Karpas-422 (cell line): ENCODE measurements at regions not wholly inside any gene's neighbourhood (a gene's known extent, or its start where the extent isn't known, plus 50 kb on each side); places are given as distances from the start of the nearest gene placed in this dataset.
A peak's percentile ranks its signal among the peaks of the same experiment; 100 is the strongest.
"Not testable (repeated sequence)": the region's sequence is repeated elsewhere in the genome, so short reads cannot be mapped to it uniquely, and the experiment has no call there.

Experiments
- DNase-seq: peaks from one replicate; pipeline ENCODE4 v3.0.0-alpha.2; 2015
- H2AFZ ChIP-seq: fragments of 200-600 bp; sonication (generic); 2 replicates; pipeline ENCODE4 v1.6.1; 2014; ENCODE audit warnings: antibody characterized with exemption, low read length, mixed read lengths
- H3K27ac ChIP-seq: fragments of 200-600 bp; sonication (generic); 2 replicates; pipeline ENCODE4 v1.5.1; 2014; ENCODE audit warnings: mild to moderate bottlenecking, low read length, moderate library complexity
- H3K27me3 ChIP-seq: fragments of 200-600 bp; sonication (generic); 2 replicates; pipeline ENCODE4 v1.6.1; 2014; ENCODE audit warnings: low read length, mixed read lengths
- H3K36me3 ChIP-seq: fragments of 200-600 bp; sonication (generic); 2 replicates; pipeline ENCODE4 v1.6.1; 2014; ENCODE audit warnings: low read length, mixed read lengths; ENCODE audit not compliant: insufficient read depth
- H3K4me1 ChIP-seq: fragments of 200-600 bp; sonication (generic); 2 replicates; pipeline ENCODE4 v1.6.1; 2014; ENCODE audit warnings: mild to moderate bottlenecking, low read length, mixed read lengths
- H3K4me2 ChIP-seq: fragments of 200-600 bp; sonication (generic); 2 replicates; pipeline ENCODE4 v1.6.1; 2014; ENCODE audit warnings: low read length, low read depth, mild to moderate bottlenecking; ENCODE audit not compliant: poor library complexity, severe bottlenecking
- H3K4me3 ChIP-seq: fragments of 200-600 bp; sonication (generic); 2 replicates; pipeline ENCODE4 v1.5.1; 2014; ENCODE audit warnings: mild to moderate bottlenecking, antibody characterized with exemption, low read length, mixed read lengths
- H3K79me2 ChIP-seq: fragments of 200-600 bp; sonication (generic); 2 replicates; pipeline ENCODE4 v1.6.1; 2014; ENCODE audit warnings: mild to moderate bottlenecking, low read length, mixed read lengths
- H3K9ac ChIP-seq: fragments of 200-600 bp; sonication (generic); 2 replicates; pipeline ENCODE4 v1.6.0; 2014; ENCODE audit warnings: low read length
- H3K9me2 ChIP-seq: fragments of 200-600 bp; sonication (generic), shearing (Covaris generic); replicated peaks from 2 replicates; pipeline ENCODE4 v1.6.0; 2014; ENCODE audit warnings: mild to moderate bottlenecking, low read length, moderate library complexity; ENCODE audit not compliant: insufficient read depth
- H3K9me3 ChIP-seq: fragments of 300-700, 200-600 bp; sonication (generic); 2 replicates; pipeline ENCODE4 v1.6.1; 2014; ENCODE audit warnings: low read length, mixed read lengths
- H4K20me1 ChIP-seq: fragments of 200-600 bp; sonication (generic); 2 replicates; pipeline ENCODE4 v1.6.1; 2014; ENCODE audit warnings: mild to moderate bottlenecking, antibody characterized with exemption, low read length, low read depth; ENCODE audit not compliant: insufficient read depth

DNA sequence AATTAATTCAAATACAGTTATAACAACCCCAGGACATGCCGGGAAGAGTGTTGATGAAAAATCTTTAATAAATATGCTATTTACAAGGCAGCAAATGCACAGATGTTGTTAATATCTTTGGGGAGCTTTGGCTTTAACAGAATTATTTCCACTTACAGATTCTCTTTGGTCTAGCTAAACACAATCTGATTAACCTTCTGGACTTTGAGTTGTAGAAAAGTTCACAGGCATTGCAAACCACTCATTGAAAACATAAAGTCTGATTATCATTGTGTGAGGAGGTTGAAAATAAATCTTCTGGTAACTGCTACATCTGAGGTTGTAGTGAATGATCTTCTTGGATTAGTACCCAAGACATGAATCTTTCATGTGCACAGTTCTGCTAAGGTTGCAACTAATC is 255.6 kb downstream of the LHFPL1 start:
- Histone ChIP-seq H3K9me2 (no peaks in the 10 kb centered on the region), H3K27ac (no peak overlapping the region), H4K20me1 (no peaks in the 10 kb centered on the region), H3K36me3 (no peaks in the 10 kb centered on the region), H3K9ac (no peak overlapping the region), H3K27me3 (no peaks in the 10 kb centered on the region), H3K4me1 (no peaks in the 10 kb centered on the region), H3K4me2 (no peak overlapping the region), H2AFZ (no peak overlapping the region), H3K4me3 (no peak overlapping the region), H3K9me3 (peaks cover 3% of the 10 kb centered on the region; the same call in 1 of the 2 replicates), H3K79me2 (no peaks in the 10 kb centered on the region)
- DNase-seq = no peak

DNA sequence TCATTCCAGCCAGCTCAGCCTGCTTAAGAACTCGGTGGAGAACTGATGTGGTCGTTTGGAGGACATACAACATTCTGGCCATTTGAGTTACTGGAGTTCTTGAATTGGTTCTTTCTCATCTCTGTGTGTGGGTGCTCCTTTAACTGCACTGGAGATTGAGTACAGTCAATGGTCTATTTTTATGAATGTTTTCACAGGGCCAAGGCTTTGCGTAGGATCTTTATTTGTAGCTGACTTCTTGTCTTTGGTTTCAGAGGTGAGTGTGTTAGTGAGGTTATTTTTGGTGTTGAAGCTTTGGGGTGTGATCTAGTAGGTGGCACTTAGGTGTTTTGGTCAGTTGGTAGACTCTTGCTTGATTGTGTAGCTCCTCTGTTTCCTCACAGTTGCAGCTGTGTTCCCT is 288.4 kb downstream of the LHFPL1 start:
- Histone ChIP-seq H3K4me2 (no peak overlapping the region), H4K20me1 (no peaks in the 10 kb centered on the region), H3K9me3 (no peaks in the 10 kb centered on the region), H3K9me2 (no peaks in the 10 kb centered on the region), H3K27ac (no peak overlapping the region), H3K9ac (no peak overlapping the region), H3K36me3 (no peaks in the 10 kb centered on the region), H3K4me1 (no peaks in the 10 kb centered on the region), H2AFZ (no peak overlapping the region), H3K4me3 (no peak overlapping the region), H3K79me2 (no peaks in the 10 kb centered on the region), H3K27me3 (no peaks in the 10 kb centered on the region)
- DNase-seq = no peak

DNA sequence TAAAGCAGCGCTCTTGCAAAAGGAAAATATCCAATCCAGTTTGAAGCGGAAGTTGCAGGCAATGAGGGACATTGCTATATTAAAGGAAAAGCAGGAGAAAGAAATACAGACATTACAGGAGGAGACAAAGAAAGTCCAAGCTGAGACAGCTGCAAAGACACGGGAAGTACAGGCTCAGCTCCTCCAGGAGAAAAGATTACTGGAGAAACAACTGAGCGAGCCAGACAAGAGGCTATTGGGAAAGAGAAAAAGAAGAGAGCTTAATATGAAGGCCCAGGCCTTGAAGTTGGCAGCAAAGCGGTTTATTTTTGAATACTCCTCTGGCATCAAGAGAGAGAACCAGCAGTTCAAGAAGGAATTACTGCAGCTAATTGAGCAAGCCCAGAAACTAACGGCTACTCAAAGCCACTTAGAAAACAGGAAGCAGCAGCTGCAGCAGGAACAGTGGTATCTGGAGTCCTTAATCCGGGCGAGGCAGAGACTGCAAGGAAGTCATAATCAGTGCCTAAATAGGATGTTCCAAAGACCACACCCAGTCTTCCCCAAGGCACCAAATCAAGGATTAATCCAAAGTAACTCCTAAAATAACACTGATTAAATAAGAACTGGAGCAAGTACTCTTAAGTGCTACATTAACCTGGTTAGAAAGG is 298.0 kb downstream of the LHFPL1 start:
- not testable (repeated sequence) for H3K4me2 ChIP-seq, DNase-seq, H3K9me2 ChIP-seq, H3K9ac ChIP-seq, H2AFZ ChIP-seq, H3K36me3 ChIP-seq, H3K4me3 ChIP-seq, H4K20me1 ChIP-seq, H3K27ac ChIP-seq, H3K4me1 ChIP-seq, H3K27me3 ChIP-seq, H3K79me2 ChIP-seq, H3K9me3 ChIP-seq

DNA sequence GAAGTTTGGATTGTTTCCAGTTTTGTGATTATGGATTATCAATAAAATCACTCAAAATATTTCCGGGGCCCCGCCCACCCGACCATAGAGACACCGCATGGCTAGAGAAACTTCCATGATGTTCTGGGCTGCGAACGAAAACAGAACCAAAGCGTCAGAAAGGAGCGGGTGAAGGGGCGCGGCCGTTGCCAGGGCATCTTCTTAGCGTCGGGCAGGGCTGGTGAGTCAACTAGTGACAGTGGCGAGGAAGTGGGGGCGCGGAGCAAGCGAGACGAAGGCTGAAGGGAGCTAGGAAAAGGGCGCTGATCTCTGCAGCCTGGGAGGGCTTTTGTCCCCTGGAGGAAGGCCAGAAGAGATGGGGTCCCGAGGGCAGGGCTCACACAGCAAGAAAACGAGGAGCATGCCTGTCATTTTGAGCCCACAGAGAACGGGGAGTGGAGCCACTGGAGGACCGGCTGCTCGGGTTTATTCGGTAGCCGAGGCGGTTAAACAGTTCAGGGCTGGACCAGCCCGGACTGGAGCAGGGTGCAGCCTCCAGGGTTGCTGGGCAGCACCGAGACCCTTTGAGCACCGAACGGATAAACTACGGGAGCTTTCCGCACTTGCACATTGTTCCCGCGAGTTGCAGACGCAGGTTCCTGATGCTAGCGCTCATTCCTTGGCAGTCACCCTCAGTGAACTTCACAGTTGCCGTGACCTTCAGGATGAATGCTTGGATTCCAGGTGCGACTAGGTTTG is 298.1 kb upstream of the TRPC5 start:
- H3K9ac ChIP-seq = no peak overlapping the region
- no peaks in the 10 kb centered on the region for H3K4me1 ChIP-seq
- no peaks in the 10 kb centered on the region for H3K9me3 ChIP-seq
- H3K4me3 ChIP-seq = no peak overlapping the region
- H3K4me2 ChIP-seq = no peak overlapping the region
- H2AFZ ChIP-seq = no peak overlapping the region
- H3K9me2 ChIP-seq = no peaks in the 10 kb centered on the region
- no peaks in the 10 kb centered on the region for H4K20me1 ChIP-seq
- no peak for DNase-seq
- H3K27me3 ChIP-seq = no peaks in the 10 kb centered on the region
- no peak overlapping the region for H3K27ac ChIP-seq
- no peaks in the 10 kb centered on the region for H3K79me2 ChIP-seq
- no peaks in the 10 kb centered on the region for H3K36me3 ChIP-seq

DNA sequence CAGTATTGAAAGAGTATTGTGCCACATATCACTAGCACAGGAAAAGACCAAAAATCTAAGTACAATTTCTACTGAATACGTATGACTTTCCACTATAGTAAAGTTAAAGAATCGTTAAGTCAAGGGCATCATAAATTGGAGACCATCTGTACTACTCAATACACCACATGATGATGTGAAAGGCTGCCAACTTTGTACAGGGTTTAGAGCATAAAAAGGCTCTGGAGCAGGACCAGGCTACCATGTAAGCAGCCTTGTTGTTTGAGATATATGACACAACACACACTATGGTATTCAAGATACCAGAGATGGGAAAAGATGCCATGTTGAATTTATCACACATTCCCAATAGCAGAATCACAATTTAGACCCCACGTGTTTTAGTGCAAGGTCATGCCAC is 294.9 kb upstream of the TRPC5 start:
- no peaks in the 10 kb centered on the region for H3K4me1 ChIP-seq
- no peaks in the 10 kb centered on the region for H3K9me3 ChIP-seq
- H4K20me1 ChIP-seq = no peaks in the 10 kb centered on the region
- no peak for DNase-seq
- H3K36me3 ChIP-seq = no peaks in the 10 kb centered on the region
- no peak overlapping the region for H2AFZ ChIP-seq
- no peaks in the 10 kb centered on the region for H3K27me3 ChIP-seq
- no peaks in the 10 kb centered on the region for H3K79me2 ChIP-seq
- H3K9ac ChIP-seq = no peak overlapping the region
- no peaks in the 10 kb centered on the region for H3K9me2 ChIP-seq
- H3K27ac ChIP-seq = no peak overlapping the region
- no peak overlapping the region for H3K4me3 ChIP-seq
- no peak overlapping the region for H3K4me2 ChIP-seq

DNA sequence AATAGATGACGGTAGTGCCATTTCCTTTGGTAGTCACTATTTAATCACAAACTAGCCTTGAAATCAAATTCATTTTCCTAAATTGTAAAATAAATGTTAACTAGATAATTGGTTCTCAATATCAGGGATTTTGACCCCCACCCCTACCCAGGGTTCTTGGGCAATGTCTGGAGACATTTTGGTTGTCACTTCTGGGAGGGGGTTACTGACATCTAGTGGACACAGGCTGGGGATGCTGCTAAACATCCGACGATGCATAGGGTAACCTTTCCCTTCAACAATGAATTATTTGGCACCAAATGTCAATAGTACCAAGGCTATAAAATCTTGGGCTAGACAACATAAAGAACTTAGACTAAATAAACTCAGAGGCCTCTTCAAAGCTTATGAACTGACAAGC is 285.8 kb upstream of the TRPC5 start:
- DNase-seq = peak; percentile 43
- Histone ChIP-seq H3K9ac (no peak overlapping the region), H3K9me3 (no peaks in the 10 kb centered on the region), H3K27me3 (no peaks in the 10 kb centered on the region), H3K9me2 (no peaks in the 10 kb centered on the region), H3K36me3 (no peaks in the 10 kb centered on the region), H3K79me2 (no peaks in the 10 kb centered on the region), H2AFZ (no peak overlapping the region), H4K20me1 (no peaks in the 10 kb centered on the region), H3K4me2 (no peak overlapping the region), H3K4me1 (no peaks in the 10 kb centered on the region), H3K27ac (no peak overlapping the region), H3K4me3 (no peak overlapping the region)

DNA sequence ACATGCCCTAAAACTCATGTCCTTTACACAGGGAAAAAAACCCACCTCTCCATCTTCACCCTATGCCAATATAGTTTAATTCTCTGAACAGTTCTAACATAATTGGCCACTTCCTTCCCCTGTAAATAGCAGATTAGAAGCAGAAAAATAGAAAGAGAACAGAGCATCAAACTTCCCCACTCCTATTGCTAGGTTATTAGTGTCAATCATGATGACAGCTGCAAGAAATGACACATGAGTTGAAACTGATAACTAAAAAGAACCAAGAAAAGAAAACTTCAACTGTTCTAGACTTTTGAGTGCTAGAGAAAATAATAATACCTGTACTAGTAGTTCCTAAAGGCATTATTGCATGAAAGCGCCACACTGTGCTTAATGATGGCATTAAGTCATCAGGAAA is 284.5 kb upstream of the TRPC5 start:
- Histone ChIP-seq H3K9me3 (no peaks in the 10 kb centered on the region), H3K79me2 (no peaks in the 10 kb centered on the region), H3K36me3 (no peaks in the 10 kb centered on the region), H3K4me1 (no peaks in the 10 kb centered on the region), H3K9me2 (no peaks in the 10 kb centered on the region), H2AFZ (no peak overlapping the region), H3K27ac (no peak overlapping the region), H4K20me1 (no peaks in the 10 kb centered on the region), H3K27me3 (no peaks in the 10 kb centered on the region), H3K4me3 (no peak overlapping the region), H3K9ac (no peak overlapping the region), H3K4me2 (no peak overlapping the region)
- DNase-seq = no peak

DNA sequence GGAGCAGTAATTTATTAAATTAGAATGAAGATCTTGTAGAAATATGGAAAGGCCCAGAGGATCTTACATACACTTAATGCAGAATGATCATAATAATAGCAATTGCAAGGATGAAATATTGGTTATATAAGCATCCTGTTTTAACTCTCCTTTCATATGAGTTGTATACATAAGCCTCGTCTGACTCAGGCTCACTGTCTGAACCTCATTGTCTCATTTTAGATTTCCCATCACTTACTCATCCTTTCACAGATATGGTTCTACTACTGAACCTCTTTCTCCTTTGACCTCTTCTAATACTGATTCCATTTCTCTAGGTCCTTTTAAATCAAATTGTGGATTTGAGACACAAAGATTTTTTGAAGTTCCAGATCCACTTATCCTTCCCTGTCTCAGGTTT is 277.3 kb upstream of the TRPC5 start:
- H3K4me1 ChIP-seq = no peaks in the 10 kb centered on the region
- H3K27me3 ChIP-seq = no peaks in the 10 kb centered on the region
- no peak overlapping the region for H3K9ac ChIP-seq
- no peaks in the 10 kb centered on the region for H3K9me2 ChIP-seq
- no peak overlapping the region for H2AFZ ChIP-seq
- no peaks in the 10 kb centered on the region for H3K79me2 ChIP-seq
- no peak overlapping the region for H3K27ac ChIP-seq
- no peak overlapping the region for H3K4me2 ChIP-seq
- H3K9me3 ChIP-seq = no peaks in the 10 kb centered on the region
- H3K36me3 ChIP-seq = no peaks in the 10 kb centered on the region
- no peaks in the 10 kb centered on the region for H4K20me1 ChIP-seq
- DNase-seq = no peak
- H3K4me3 ChIP-seq = no peak overlapping the region
